GM12878 (cell line): ENCODE measurements at regions not wholly inside any gene's neighbourhood (a gene's known extent, or its start where the extent isn't known, plus 50 kb on each side); places are given as distances from the start of the nearest gene placed in this dataset.

Source experiments
- ATAC-seq: fragments of 200-7000 bp; cut with Tn5 transposase; 3 replicates; pipeline ENCODE4 v1.9.1; 2020; ENCODE audit warnings: mild to moderate bottlenecking, moderate library complexity
- BruUV-seq: library from RNA; stranded (reverse); fragments of 400-500 nt; replicated peaks from 2 replicates; lab custom pipeline; 2021; lab: Mats Ljungman, UMichigan
- CTCF ChIA-PET: fragments of 300-600 bp; sonication (Branson Sonifier 250); formaldehyde crosslinking; extraction: SDS; loops from one replicate; lab custom pipeline; 2021; ENCODE audit warnings: inconsistent platforms; lab: Yijun Ruan, JAX
- POLR2A ChIA-PET: fragments of 350-600 bp; formaldehyde crosslinking; extraction: SDS; loops from one replicate; lab custom pipeline; 2021; ENCODE audit warnings: inconsistent platforms; lab: Charles Lee
- RAD21 ChIA-PET: fragments of 300-600 bp; sonication (Branson Sonifier 250); formaldehyde crosslinking; loops from one replicate; lab custom pipeline; 2023; ENCODE audit warnings: antibody characterized with exemption; ENCODE audit not compliant: unreplicated experiment; lab: Charles Lee
- SMC1A ChIA-PET: fragments of 300-600 bp; sonication (Branson Sonifier 250); formaldehyde crosslinking; loops from one replicate; lab custom pipeline; 2023; ENCODE audit not compliant: unreplicated experiment, uncharacterized antibody; lab: Charles Lee
- DNase-seq: peaks from one replicate; pipeline ENCODE4 v3.0.0-alpha.2; 2011; ENCODE audit warnings: low read depth, low spot score
- FAIRE-seq: peaks from 3 replicates; lab custom pipeline; 2011; peaks lifted over from hg19 to GRCh38; lab: Jason Lieb, UNC
- H2AFZ ChIP-seq: 2 replicates; pipeline ENCODE4 v1.6.0; 2011; ENCODE audit warnings: low read depth, low read length, control low read depth; ENCODE audit not compliant: control insufficient read depth
- H3K27ac ChIP-seq: 2 replicates; pipeline ENCODE4 v1.5.1; 2011; ENCODE audit warnings: control low read depth; ENCODE audit not compliant: control insufficient read depth, insufficient read depth
- H3K27me3 ChIP-seq, 2 experiments: replicated peaks in 1 of 2; 2 replicates each; pipeline versions ENCODE4 v1.6.0 to v1.6.1; 2011; ENCODE audit warnings: low read length in 1 of 2; ENCODE audit not compliant: control insufficient read depth in 2 of 2, insufficient read depth in 2 of 2
- H3K36me3 ChIP-seq, 2 experiments: 2 replicates each; pipeline ENCODE4 v1.5.1; 2011; ENCODE audit warnings: low read length in 1 of 2; ENCODE audit not compliant: control insufficient read depth in 2 of 2, insufficient read depth in 2 of 2
- H3K4me1 ChIP-seq: 2 replicates; pipeline ENCODE4 v1.6.1; 2011; ENCODE audit warnings: mild to moderate bottlenecking, low read length, moderate library complexity, mixed read lengths; ENCODE audit not compliant: control insufficient read depth, insufficient read depth
- H3K4me2 ChIP-seq: 2 replicates; pipeline ENCODE4 v1.6.0; 2011; ENCODE audit warnings: control low read depth; ENCODE audit not compliant: control insufficient read depth, insufficient read depth
- H3K4me3 ChIP-seq: fragments of 200-600 bp; sonication (generic); 2 replicates; pipeline ENCODE4 v1.5.1; 2016
- H3K79me2 ChIP-seq: 2 replicates; pipeline ENCODE4 v1.6.0; 2011; ENCODE audit warnings: low read length; ENCODE audit not compliant: control insufficient read depth, insufficient read depth
- H3K9ac ChIP-seq: 2 replicates; pipeline ENCODE4 v1.8.0; 2011; ENCODE audit warnings: low read length, control low read depth, mixed read lengths; ENCODE audit not compliant: control insufficient read depth, insufficient read depth
- H3K9me3 ChIP-seq: replicated peaks from 3 replicates; pipeline ENCODE4 v1.5.1; 2011; ENCODE audit warnings: mild to moderate bottlenecking, low read length; ENCODE audit not compliant: control insufficient read depth, insufficient read depth
- H4K20me1 ChIP-seq: 2 replicates; pipeline ENCODE4 v1.6.0; 2011; ENCODE audit not compliant: control insufficient read depth, insufficient read depth
- ASH2L ChIP-seq: fragments of 300-600, 200-600 bp; sonication (generic); IDR thresholded peaks from 2 replicates; pipeline ENCODE4 v1.6.1; 2017; ENCODE audit warnings: low read depth, mild to moderate bottlenecking, borderline replicate concordance
- BRCA1 ChIP-seq: IDR thresholded peaks from 2 replicates; pipeline ENCODE4 v1.6.1; 2011; ENCODE audit warnings: low read depth, low read length, improper control_type of control experiment
- CHD1 ChIP-seq: IDR thresholded peaks from 2 replicates; pipeline ENCODE4 v1.6.1; 2012; ENCODE audit warnings: low read depth, low read length, improper control_type of control experiment
- DPF2 ChIP-seq: fragments of 450-650 bp; IDR thresholded peaks from 2 replicates; pipeline ENCODE4 v1.6.1; 2017; ENCODE audit warnings: mild to moderate bottlenecking
- HDGF ChIP-seq: fragments of 450-650 bp; IDR thresholded peaks from 2 replicates; pipeline ENCODE4 v1.6.1; 2016; ENCODE audit warnings: antibody characterized with exemption
- IKZF2 ChIP-seq, 2 experiments: fragments of 450-650 bp; IDR thresholded peaks; 2 replicates each; pipeline ENCODE4 v1.6.1; 2017; ENCODE audit warnings: mild to moderate bottlenecking in 2 of 2, moderate library complexity in 2 of 2
- MEF2A ChIP-seq: IDR thresholded peaks from 2 replicates; pipeline ENCODE4 v1.6.1; 2011; ENCODE audit warnings: low read depth, mild to moderate bottlenecking, low read length, moderate library complexity; ENCODE audit not compliant: insufficient read depth
- MTA2 ChIP-seq: fragments of 450-650 bp; IDR thresholded peaks from 2 replicates; pipeline ENCODE4 v1.6.1; 2016; ENCODE audit warnings: low read depth, mild to moderate bottlenecking, moderate library complexity
- PAX5 ChIP-seq: IDR thresholded peaks from 2 replicates; pipeline ENCODE4 v1.6.1; 2011; ENCODE audit warnings: low read depth, low read length, borderline replicate concordance
- RFX5 ChIP-seq: IDR thresholded peaks from 2 replicates; pipeline ENCODE4 v1.6.1; 2011; ENCODE audit warnings: low read depth, low read length, improper control_type of control experiment
- WGBS: methylation state at CpG from one replicate; pipeline ENCODE4 v1.1.6; 2016; ENCODE audit warnings: low lambda C conversion rate; ENCODE audit not compliant: insufficient replicate concordance, insufficient coverage; ENCODE audit errors: missing lambda C conversion rate; 5-methylcytosine and 5-hydroxymethylcytosine counted together
- in situ Hi-C: fragments of 300-500 bp; cut with MboI; formaldehyde crosslinking; loops from 9 replicates; pipeline ENCODE4 v1.14.3; 2018; ENCODE audit warnings: mixed read lengths
- intact Hi-C: fragments of 100-400 bp; cut with micrococcal nuclease; formaldehyde crosslinking; loops from one replicate; pipeline ENCODE4 v1.14.2; 2022; ENCODE audit not compliant: unreplicated experiment
- TF ChIP-seq, protein P1 (sequence below): fragments of 450-650 bp; formaldehyde crosslinking; IDR thresholded peaks from 2 replicates; pipeline ENCODE4 v1.4.0; 2020; ENCODE audit warnings: mild to moderate bottlenecking, moderate library complexity

DNA sequence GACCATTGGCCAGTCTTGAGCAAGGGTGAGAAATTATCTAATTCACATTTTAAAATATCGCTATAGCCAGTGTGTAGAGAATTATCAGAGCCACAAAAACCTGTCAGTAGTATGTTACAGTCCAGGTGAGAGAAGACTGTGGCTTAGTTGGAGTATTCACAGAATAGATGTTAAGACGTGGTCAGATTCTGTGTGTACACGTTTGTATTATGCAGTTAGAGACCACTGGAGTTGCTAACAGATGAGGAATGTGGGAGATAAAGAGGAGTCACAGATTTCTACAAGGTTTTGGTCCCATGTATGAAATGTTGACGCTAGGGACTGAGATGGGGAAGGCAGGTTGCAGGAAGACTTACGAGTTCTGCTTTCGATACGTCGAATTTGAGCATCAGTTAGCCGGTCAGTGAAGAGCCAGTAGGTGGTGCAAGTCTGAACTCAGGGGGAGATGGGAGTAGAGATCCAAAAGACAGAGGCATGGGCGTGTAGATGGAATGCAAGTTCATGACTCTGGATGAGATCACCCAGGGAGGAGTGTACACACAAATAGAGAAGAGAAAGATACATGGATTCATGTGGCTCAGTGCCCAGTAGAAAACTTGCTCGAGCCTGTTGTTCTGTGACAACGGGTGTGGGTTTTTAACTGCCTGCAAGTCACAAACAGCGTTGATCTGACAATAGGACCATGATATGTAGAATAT lies 114.8 kb upstream of the FLRT2 start:
- H3K4me2 ChIP-seq = no peak overlapping the region
- WGBS = 30% methylated on average over 13 of the region's 13 CpGs
- H3K27ac ChIP-seq = no peak overlapping the region
- H3K4me3 ChIP-seq = no peak overlapping the region
- BruUV-seq = no TSS peak
- no peak for FAIRE-seq
- SMC1A ChIA-PET = no interaction called here
- POLR2A ChIA-PET = no interaction called here
- CTCF ChIA-PET = no interaction called here
- no peak overlapping the region for H2AFZ ChIP-seq
- RAD21 ChIA-PET = no interaction called here
- no peak overlapping the region for H3K9ac ChIP-seq
- no peak for ATAC-seq
- no peaks in the 10 kb centered on the region for H3K9me3 ChIP-seq
- TF ChIP-seq PAX5 (no peak), CHD1 (no peak), MTA2 (no peak), HDGF (no peak), MEF2A (no peak), BRCA1 (no peak), RFX5 (no peak), DPF2 (no peak), IKZF2 (IDR thresholded peaks at IDR 0.05) (no peak), ASH2L (no peak)
- TF ChIP-seq, protein P1, sequence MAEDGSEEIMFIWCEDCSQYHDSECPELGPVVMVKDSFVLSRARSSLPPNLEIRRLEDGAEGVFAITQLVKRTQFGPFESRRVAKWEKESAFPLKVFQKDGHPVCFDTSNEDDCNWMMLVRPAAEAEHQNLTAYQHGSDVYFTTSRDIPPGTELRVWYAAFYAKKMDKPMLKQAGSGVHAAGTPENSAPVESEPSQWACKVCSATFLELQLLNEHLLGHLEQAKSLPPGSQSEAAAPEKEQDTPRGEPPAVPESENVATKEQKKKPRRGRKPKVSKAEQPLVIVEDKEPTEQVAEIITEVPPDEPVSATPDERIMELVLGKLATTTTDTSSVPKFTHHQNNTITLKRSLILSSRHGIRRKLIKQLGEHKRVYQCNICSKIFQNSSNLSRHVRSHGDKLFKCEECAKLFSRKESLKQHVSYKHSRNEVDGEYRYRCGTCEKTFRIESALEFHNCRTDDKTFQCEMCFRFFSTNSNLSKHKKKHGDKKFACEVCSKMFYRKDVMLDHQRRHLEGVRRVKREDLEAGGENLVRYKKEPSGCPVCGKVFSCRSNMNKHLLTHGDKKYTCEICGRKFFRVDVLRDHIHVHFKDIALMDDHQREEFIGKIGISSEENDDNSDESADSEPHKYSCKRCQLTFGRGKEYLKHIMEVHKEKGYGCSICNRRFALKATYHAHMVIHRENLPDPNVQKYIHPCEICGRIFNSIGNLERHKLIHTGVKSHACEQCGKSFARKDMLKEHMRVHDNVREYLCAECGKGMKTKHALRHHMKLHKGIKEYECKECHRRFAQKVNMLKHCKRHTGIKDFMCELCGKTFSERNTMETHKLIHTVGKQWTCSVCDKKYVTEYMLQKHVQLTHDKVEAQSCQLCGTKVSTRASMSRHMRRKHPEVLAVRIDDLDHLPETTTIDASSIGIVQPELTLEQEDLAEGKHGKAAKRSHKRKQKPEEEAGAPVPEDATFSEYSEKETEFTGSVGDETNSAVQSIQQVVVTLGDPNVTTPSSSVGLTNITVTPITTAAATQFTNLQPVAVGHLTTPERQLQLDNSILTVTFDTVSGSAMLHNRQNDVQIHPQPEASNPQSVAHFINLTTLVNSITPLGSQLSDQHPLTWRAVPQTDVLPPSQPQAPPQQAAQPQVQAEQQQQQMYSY (CRISPR knock-in tag) = no peak
- no peaks in the 10 kb centered on the region for H3K36me3 ChIP-seq
- no peak for DNase-seq
- intact Hi-C loops (no loop called here), in situ Hi-C loops (no loop called here)
- no peaks in the 10 kb centered on the region for H3K27me3 ChIP-seq
- H3K4me1 ChIP-seq = no peaks in the 10 kb centered on the region
- no peaks in the 10 kb centered on the region for H4K20me1 ChIP-seq
- no peaks in the 10 kb centered on the region for H3K79me2 ChIP-seq
